ENCODE measurements at regions not wholly inside any gene's neighbourhood (a gene's known extent, or its start where the extent isn't known, plus 50 kb on each side); places are given as distances from the start of the nearest gene placed in this dataset.
A peak's percentile ranks its signal among the peaks of the same experiment; 100 is the strongest.

DNA sequence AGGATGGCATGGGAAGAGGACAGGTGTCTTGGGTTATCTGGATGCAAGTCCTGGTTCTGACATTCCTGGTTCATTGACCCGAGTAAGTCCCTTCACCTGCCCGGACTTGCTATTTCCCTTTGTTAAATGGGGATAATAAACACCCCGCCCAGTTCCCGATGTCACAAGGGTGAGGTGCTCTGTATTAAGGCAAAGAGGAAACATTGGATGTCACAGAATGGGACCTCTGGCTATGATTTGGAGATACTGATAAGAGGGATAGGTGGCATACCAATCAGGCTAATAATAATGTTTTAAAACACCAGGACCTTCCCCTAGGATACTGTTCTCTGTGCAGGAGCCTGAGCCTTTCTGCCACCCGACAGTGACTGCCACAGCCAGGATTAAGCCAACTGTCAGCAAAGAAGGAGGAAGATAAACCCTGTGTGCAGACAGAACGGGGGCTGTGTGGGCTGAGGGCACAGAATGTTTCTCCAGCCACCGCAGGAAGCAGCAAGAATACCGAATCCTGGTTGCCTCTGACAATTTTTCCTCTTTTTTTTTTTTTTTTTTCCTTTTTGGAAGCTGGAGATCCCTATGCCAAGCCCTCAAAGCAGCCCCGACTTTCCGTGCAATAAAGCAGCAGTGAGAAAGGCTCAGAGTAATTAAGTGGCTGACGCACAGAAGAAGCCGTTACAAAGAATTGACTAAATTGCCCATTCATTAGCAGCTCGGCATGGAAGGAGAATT, 336.6 kb downstream of the SMAD2 start:
- DNase-seq = no peak

DNA sequence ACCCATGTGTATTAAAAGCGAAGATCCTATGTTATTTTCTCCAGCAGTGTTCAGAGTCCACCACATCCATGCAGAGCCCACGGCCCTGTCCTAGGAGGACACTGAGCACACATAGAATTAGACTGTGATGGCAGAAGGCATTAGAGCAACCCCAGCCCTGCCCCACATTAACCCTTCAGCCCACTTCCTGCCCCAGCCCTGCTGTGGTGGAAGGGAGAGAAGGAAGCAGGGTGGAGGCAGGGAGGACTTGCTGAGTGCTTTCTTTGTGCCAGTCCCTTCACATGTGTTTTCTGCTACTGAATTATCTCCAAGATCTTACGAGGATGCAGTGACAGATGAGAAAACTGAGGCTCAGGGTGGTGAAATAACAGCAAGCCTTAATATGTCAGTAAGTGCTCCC, 339.0 kb downstream of the SMAD2 start:
- no peak for DNase-seq

DNA sequence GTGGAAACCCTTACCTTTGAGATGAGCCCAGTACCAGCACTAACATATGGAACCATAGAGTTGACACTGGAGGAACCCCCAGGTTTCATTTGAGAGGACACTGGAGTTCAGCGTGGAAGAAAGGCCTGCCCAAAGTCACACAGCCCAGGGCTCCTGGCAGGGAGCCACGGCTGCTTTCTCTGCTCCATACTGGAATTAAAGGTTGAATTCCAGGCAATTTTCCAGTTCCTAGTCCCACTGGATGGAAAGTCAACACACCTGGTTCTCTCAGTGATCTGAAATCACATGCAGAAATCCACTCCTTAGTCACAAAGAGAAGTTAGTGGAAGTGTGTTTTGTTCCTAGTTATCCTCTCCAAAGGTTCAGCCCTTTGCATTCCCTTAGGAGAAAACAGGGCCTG, 336.1 kb upstream of the SKOR2 start:
- no peak for DNase-seq

DNA sequence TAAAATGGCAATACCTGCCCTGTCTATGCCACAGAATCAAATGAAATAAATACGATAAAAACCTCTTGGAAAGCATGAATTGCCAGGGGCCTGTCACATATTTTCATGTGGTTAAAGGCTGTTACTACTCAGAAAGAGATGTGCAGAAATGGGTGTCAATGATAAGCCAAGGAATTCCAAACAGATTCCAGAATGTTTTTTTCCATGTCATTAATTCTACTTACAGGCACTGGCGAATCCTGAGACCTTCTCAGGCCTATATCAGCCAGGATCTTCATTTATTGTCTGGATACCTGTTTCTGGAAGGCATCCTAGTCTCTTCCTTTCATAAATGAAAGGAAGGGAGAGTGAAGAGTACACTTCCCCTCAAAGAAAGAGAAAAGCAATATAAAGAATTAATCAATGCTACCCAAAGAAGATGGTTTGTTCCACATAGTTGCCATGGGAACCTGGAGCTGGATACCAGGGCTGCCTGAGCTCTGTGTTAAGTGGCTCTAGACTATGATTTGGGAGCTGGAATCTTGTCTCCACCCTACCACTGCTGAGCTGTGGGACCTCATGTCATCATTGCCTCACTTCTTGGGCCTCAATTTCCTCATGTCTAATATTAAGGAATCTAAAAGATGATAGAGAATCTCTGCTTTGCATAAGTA, 335.1 kb upstream of the SKOR2 start:
- no peak for DNase-seq

DNA sequence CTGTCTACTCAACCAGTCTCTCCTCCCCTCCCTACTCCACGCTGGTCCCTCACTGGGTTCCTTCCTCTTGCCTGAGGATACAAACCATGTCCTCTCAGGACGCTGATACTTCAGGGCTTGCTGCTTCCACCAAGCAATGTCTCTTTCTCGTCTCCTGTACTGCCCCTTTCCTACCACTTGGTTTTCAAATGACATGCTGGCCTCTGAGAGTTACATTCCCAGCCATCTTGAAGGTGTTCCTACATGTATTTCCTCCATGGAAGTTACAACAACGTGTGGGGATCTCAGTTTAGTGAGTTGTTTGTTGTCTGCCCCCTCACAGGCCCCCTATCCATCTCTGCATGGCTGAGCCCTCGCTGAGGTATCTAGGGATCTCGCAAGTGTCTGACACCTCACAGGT, 334.5 kb upstream of the SKOR2 start:
- no peak for DNase-seq

DNA sequence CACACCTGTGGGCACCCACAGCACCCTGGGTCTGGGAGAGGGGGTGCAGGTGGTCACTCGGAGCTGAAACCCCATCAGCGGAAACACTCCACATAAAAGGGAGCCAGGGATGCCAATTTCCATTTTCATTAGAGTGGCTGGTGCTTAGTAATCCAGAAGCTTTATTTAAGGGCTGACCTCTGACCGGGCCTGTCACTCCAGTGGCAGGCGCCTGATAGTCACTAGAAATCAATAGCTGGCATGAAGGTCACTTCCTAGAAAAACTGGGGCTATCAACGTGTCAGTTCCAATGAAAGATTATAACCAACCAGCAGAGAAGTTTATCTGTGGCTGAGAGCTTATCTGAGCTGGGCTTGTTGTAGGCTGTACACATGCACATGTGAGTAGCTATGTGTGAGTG, 333.7 kb upstream of the SKOR2 start:
- DNase-seq = no peak

DNA sequence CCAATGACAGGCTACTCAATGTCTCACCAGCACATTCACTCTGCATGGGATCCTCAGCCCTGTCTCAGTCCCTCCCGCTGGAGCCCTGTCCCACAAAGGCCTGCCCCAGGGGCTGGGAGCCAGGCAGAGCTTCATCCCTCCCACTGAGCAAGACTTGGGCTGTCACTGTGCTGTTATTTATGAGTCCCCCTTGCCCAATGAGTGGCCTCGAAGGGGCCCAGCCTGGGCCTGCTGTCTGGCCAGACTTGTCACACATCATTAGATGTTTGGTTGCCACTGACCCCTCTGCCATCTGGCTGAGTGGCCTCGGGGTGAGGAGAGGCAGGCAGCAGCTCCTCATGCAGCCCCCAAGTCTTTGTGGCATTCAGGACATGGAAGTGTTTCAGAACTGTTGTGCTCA, 330.6 kb upstream of the SKOR2 start:
- DNase-seq = no peak

DNA sequence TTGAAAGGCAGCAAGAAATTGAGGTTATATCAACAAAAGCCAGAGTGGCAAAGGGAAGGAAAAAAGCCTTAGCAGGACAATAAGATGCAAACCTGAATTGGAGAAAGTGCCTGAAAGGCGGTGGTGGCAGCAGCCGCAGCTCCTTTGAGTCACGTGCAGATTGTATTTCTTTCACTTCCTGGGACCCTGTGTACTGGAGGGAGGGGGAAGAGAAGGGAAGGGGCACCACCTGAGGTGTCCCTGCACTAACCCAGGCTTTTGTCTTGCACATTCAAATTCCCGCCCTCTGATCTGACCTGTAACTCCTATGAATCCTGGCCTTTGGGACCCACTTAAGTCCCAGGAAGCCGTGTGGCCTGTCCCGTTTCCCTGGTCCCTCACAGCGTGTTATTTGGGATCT, 326.1 kb upstream of the SKOR2 start:
- DNase-seq = peak; percentile 24

DNA sequence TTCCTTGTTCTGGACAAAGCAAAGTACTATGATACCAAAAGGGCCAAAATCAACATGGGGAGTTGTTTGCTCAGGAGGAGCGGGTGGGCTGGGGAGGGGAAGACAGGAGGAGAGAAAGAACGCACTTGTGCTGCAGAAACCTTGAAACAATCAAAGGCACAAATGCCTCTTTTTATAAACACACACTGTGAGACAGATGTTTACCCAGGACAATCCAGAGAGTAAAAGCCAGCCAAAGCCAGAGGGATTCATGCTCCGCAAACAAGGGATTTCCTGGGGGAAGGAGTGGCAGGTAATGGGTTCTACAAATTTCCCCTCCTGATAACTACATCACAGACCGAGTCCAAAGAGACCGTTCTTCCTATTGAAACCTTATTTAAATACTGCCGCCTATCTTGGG, 323.5 kb upstream of the SKOR2 start:
- no peak for DNase-seq

DNA sequence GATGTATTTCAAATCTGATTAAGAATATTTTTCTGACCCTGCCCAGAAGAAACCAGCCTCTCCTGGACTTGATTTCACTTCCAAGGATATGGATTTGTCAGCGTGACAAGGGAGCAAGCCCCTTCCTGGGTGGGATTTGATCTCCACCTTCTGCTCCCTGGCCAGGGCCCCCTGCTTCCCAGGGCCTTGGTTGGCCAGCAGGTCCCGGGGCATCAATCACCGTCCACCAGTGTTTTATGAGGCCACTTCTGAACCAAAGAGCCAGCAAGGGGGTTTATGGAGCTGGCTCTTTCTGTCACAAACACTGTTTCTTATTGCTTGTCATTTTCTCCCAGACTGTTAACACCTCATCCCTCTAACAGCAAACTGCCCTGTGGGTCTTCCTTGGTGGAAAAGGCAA, 320.5 kb upstream of the SKOR2 start:
- no peak for DNase-seq

DNA sequence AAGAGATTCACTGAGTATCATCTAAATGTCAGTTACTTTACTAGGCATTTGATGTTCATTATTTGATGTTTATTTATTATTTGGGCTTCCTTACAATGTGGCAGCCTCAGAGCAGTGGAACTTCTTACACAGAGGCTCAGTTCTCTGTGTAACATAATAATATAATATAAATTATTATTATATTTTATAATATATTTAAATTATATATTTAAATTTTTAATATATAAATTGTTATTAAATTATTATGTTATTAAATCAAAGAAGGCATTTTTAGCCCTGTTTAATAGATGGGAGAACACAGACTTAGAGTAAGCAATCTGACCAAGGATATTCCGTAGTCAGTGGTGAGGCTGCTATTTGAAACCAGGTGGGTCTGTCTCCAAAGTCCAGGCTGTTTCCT, 315.3 kb upstream of the SKOR2 start:
- no peak for DNase-seq

DNA sequence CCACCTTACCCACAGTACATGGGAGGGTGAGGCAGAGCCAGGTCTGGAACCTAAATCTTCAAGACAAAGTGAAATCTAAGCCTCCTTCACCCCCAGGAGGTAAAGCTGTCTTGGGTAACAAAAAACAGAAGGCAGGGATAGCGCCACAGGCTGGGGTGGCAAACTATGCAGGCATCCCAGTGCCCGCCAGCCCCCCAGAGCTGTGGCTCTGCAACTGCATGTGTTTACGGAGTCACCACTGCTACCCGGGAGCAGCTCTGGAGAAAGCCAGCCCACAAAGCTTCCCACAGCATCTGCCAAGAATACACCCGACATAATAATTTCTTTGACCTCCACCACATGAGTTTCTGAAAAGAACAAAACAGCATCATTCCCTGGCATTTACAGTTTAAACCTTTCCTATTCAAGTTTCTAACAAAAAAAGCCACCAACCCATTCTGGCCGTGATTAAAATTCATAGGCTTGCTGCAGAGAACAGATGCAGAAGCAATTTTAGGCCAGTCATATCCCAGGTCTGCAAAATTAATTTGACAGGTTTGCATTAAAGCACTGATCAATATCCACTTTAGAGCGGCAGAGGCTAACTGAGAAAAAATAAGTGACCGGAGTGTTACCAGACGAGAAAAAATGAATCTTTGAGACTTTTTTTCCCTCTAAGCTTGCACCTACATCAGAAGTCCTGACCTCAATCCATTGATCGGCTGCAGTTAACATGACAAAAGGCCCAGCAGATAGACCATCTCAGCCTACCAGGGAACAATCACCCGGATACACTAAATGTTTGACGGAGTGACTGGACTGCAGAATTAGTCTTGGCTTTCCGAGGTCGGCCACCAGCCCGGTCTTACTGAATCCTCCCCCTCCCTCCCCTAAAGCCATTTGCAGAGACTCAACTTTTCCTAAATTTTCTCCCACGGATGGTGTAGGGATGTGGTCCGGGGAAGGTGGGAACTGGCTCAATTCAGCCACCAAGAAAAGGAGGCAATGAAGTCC, 309.6 kb upstream of the SKOR2 start:
- DNase-seq = no peak

DNA sequence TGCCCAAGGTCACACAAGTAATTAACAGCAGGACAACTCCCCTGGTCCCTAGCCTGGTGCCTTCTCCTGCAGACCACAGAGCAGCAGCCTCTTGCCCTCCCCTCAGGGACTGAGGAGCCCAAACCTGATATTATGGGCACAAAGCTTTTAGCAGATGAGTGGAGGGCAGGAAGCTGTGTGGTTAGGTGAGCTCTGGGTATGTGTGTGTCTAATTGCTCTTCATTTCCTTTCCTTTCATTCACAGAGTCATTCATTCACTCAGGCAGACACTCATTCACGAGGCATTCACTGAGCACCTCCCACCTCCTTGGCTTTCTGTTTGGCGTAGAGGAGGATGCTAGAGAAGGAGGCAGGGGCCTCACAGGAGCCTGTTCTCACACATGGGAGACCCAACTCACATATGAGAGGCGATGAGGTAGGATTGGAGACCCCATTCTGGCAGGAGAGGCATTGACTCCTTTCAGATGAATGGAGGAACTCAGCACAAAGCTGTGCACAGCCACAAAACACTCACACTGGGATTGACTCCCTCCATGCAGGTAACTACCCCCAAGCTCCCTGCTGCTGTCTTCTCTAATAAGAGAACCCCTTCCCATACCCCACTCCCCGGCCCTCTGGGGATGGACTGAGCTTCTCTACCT, 306.8 kb upstream of the SKOR2 start:
- peak; percentile 90 for DNase-seq

DNA sequence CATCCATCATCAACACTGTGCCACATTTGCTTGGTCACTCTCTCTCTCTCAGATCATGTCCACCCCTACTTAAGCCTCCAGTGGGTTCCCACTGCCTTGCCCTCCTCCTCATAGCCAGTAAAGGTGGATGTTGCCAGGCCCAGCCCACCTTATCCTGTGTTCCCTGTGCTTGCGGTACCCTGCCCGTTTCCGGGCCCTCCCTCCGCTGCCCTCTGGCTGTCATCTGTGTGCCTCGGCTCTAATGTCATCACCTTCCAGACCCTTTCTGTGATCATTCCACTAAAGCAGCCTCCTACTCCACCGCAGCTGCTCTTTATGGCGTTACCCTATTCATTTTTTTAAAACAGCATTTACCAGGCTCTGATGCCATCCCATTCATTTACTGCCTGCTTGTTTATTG, 305.7 kb upstream of the SKOR2 start:
- no peak for DNase-seq

DNA sequence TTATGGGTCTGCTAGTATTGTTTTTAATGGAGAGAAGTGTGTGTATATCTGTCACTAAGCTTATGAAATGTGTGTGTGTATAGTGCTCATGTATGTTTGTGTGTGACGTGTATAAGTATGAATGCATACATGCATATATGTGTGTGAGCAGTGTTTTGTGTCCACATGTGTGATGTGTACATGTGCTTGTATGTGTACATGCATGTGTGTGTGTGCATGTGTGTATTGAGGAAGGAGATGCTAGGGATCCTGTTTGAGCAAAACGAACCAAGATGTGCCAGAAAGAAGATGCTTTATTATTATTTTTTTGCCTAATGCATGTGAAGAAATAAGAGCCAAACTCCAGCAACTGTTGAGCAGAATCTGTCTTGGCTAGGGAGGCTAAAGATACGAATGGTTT, 301.3 kb upstream of the SKOR2 start:
- DNase-seq = no peak

DNA sequence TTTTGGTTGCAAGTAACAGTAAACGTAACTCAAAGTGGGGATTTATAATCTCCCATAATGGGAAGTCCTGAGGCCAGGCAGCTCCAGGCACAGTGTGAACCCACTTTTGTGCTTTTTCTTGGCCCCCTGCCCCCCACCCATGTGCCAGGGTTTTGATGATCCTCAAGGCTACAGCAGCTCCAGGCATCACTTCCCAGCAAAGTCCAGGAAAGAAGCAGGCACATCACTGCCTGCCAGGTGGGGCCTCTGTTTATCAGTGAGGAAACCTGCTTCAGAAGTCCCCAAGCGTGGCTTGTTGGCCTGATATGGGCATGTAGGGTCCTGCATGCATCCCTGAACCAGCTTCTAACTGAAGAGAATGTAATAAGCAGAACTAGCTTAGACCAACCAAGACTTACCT, 299.2 kb upstream of the SKOR2 start:
- DNase-seq = no peak

DNA sequence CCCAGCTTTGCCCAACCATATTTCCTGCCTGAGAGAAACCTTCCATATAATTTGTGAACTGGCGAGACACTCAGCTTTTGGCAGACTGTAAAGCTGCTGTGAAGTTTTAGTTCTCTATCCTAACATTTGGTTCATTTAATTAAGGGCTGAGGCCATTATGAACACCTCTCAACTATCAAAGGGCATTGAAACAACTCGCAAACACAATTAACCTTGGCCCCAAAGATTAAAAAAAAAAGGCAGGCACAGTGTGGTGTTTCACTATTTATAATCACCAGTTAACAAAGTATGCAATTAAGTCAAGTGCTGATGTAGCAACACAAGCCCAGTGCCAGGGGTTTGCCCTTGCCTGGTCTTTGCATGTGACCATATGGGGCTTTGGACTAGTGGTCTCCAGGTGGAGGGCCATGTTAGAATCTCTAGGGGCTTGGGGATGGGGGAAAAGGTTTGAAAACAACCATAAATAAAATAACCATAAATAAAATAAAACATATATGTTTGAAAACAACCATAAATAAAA, 297.6 kb upstream of the SKOR2 start:
- DNase-seq = peak; percentile 18

DNA sequence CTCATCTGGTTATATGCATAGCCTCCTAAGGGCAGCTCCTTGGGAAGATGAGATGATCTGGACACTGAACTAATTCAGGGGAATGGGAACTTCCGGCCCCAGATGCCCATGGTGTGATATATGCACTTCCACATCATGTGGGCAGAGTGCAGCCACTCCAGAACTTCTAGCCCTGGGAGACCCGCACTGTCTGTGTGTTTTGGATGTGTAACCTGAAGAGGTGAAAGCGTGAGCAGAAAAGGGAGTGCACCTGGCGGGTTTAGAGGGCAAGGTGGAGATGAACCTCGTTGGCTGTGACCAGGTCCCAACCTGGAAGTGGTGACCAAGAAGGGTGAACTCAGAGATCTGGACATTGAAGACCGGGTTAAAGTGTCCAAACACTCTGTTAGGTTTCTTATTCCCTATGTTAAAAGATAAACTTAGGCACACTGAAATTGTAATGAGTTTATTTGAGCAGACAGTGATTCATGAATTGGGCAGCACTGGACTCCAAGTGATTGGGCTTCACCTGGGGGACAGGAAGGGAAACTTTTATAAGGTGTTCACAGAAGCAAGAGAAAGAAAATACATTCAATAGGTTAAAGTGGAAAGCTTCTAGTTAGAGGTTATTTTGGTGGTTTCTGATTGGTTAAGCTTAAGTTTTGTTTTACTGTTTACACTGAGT, 296.2 kb upstream of the SKOR2 start:
- no peak for DNase-seq

DNA sequence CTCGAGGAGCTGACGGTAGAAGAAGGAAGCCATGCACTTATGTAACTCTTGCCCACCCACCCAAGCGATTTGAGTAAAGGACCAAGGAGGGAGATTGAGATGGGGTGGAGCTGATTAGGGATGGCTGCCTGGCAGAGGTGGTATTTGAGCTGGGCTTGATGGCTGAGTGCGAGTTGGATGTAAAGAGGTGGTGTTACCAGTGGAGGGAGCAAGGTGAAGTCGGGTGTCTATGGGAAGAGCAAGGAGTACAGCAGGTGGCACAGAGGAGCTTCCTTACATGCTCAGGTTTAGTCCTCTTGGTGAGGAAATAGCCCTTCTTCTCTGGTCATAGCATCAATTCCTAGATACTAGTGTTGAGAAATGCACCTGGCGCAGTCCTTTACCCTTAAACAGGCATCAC, 294.2 kb upstream of the SKOR2 start:
- no peak for DNase-seq

DNA sequence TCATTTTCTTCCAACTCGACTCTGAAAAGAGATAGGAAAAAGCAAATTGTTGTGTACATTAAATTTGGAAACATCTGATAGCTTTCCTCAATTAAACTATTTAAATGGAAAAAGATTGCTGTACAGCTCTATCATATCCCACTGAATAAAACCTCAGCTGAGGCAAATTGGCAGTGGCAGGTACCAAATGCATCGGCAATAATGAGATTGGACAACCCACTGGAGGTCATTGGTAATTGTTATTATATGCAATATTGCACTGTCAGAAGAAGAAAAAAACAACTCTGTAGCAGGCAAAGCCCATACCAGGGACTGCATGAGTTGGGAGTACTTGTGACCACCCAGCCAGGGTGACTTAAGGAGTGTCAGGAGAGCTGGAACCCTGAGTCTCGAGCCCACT, 291.6 kb upstream of the SKOR2 start:
- DNase-seq = no peak

DNA sequence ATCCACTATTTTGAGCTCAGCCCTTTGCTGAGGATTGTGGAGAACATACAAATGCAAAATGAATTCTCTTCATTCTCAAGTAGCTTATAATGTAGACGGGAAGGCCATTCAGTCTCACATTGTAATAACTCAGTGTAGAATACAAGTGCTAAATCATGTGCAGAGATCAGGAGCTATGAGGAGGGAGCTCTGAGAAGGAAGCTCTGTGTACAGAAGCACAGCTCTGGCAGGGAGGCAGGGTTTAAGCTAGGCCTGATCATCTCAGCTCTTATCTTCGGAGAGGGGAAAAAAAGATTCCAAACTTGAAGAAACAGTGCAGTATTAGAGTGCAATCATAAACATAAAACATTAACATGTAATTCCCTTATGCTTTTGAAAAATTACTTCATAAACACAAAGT, 291.1 kb upstream of the SKOR2 start:
- no peak for DNase-seq

DNA sequence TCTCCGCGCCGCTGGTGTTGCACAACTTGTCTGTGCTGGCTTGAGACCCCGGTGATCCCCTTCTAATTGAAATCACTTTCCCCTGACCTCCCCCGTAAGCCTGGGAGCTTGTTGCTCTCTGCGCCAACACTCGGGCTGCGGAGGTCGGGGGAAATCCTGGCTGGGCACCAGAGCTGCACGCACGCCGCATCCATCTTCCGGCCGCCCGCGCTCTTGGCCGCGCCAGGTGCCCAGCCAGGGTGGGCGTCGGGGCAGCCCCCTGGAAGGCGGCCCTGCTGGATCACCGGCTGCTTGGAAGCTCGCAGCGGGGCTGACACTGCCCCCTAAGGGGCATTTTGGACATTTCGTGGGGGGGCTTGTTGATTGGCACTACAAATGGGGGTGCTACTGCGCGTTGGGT, 280.3 kb upstream of the SKOR2 start:
- no peak for DNase-seq

DNA sequence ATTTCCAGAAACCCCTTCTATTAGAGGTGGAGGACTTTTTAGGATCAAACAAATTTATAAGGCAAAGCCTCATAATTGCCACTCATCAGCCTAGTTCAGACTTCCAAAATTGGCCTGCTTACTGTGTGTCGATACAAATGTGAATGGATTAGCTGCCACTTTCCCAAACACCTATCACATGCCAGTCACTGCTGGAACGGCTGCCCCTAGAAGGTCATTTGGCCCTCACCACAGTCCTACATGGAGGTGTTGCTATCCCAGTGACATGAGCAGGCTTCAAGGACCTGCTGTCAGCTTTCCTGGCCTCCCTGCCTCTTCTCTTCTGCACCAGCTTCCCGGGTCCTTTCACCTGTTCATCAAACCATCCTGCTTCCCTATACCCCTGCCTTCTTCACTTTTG, 279.2 kb upstream of the SKOR2 start:
- DNase-seq = no peak

Data from NCI-H1436 (cell line).